ENCODE measurements at regions not wholly inside any gene's neighbourhood (a gene's known extent, or its start where the extent isn't known, plus 50 kb on each side); places are given as distances from the start of the nearest gene placed in this dataset.

- H3K4me3 ChIP-seq (ENCODE audit: low read depth, low read length) = no peak overlapping the region
Measured at GRCh38 chr4:4808086-4808485, 51.4 kb upstream of the MSX1 start.

- no peak overlapping the region for H3K4me3 ChIP-seq (ENCODE audit: low read depth, low read length)
Measured at GRCh38 chr4:4805887-4806286, 53.6 kb upstream of the MSX1 start.

DNA sequence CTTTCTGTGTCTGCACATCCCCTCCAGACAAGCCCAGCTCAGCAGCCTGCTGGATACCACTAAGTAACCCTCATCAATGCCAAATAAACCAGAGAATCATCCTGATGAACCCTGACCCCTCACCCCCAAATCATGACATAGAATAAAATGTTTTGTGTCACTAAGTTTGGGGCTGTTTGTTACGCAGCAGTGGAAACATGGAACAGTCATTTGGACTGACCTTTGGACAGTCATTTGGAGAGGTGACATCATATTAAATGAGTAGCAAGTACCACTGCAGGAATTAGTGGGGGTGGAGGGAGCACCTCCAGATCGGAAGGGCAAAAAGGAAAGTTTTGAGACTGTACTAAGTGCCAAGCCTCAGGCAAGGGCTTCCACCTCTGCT lies 55.6 kb upstream of the MSX1 start:
- no peak overlapping the region for H3K4me3 ChIP-seq (ENCODE audit: low read depth, low read length)

DNA sequence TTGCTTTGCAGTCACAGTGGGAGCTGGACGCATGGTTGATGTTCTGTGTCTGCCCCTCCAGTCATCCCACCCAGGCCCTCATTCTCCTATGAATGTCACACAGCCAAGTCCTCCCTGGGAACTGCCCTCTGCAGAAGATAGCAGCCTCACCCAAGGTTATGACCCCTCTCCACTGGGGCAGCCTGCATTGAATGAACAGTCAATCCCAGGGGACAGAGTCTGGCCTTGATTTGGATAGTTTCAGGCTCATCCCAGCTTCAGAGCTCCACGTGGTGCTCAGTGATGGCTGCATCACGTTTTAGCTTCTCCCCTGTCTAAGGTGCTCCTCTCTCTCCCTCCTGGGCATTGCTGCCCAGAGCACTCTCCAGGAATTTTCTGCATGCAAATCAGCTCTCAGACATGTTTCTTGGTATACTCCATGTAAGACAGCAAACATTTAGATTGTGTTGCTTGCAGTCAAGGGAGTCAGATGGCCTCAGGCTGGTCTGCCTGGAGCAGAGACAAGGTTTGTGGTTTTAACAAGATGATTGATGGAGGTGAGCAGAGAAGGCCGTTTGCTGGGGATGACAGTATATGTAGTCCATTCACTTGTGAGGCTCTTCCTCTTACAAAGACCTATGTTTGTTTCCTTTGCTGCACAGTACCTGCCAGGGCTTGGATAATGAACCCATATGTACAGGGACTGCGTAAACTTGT lies 56.1 kb upstream of the MSX1 start:
- no peak overlapping the region for H3K4me3 ChIP-seq (ENCODE audit: low read depth, low read length)

- H3K4me3 ChIP-seq (ENCODE audit: low read depth, low read length) = no peak overlapping the region
Measured at GRCh38 chr4:4800646-4801408, 58.6 kb upstream of the MSX1 start.

DNA sequence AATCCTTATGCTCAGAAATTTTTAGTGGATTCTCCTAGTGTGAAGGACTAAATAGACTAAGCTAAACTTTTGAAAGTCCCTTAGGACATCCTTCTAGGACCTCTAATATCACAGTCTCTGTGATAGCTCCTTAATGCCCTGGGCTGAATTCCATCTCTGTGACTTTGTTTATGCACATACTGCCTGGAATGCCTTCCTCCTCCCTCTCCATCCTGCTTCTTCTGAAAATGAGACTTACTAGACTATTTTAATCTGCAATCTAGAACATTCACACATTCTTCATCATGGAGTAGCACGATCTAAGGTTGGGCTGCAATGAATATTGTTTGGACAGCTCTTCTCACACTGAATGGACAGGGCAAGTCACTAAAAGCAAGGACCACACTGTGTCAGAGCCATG lies 65.0 kb upstream of the MSX1 start:
- no peak overlapping the region for H3K4me3 ChIP-seq (ENCODE audit: low read depth, low read length)

GRCh38 chr4:4792466-4792865 lies 67.0 kb upstream of the MSX1 start:
- H3K4me3 ChIP-seq (ENCODE audit: low read depth, low read length) = no peak overlapping the region

DNA sequence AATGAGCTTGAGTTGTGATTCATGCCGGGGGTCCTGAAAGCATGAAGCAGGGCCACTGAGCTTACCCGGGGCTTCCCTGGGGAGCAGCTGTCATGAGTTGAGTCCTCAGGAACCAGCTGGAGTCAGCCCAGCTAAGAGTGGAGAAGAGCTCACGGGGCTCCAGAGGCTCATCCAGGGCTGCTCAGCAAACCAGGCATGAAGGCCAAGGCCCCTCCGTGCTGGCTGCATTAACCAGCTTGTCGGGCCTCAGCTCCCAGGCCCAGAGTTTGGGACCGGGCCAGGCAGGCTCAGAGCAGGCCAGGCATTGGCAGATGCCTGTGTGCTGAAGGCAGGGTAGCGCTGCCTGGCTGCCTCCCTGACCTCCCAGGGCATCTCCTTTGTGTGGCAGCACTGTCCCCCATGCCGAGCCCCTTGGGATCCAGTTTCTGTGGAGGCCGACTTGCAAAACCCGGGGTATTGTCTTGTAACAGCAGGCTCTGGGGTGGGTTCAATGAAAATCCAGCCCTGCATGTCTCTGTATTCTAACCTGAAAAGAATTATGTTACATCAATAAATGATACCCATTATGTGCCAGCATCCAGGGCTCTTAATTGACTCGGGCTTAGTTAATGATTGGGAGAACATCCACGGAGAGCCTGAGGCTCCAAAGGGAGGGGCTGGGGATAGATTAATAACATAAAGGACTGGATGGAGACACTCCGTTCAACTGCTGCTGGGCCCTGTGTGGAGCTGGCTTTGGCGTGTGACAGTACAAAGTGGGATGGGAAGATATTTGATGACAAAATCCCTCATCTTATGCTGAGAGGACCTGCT lies 68.0 kb upstream of the MSX1 start:
- H3K4me3 ChIP-seq (ENCODE audit: low read depth, low read length) = no peak overlapping the region

DNA sequence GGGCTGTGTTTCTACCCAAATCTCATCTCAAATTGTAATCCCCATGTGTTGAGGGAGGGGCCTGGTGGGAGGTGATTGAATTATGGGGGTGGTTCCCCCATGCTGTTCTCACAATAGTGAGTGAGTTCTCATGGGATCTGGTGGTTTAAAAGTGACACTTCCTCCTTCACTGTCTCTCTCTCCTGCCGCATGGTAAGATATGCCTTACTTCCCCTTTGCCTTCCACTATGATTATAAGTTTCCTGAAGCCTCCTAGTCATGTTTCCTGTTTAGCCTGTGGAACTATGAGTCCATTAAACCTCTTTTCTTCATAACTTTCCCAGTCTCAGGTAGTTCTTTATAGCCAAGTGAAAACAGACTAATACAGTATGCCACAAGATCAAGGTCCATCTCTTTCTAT lies 70.0 kb upstream of the MSX1 start:
- H3K4me3 ChIP-seq (ENCODE audit: low read depth, low read length) = no peak overlapping the region

DNA sequence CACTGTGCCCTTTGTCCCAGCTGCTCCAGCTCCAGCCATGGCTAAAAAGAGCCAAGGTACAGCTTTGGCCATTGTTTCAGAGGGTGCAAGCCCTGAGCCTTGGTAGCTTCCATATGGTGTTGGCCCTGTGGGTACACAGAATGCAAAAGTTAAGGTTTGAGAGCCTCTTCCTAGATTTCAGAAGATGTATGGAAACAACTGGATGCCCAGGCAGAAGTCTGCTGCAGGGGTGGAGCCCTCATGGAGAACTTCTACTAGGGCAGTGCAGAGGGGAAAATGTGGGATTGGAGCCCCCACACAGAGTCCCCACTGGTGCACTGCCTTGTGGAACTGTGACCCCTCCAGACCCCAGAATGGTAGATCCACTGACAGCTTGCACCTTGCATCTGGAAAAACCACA lies 70.9 kb upstream of the MSX1 start:
- H3K4me3 ChIP-seq (ENCODE audit: low read depth, low read length) = no peak overlapping the region

DNA sequence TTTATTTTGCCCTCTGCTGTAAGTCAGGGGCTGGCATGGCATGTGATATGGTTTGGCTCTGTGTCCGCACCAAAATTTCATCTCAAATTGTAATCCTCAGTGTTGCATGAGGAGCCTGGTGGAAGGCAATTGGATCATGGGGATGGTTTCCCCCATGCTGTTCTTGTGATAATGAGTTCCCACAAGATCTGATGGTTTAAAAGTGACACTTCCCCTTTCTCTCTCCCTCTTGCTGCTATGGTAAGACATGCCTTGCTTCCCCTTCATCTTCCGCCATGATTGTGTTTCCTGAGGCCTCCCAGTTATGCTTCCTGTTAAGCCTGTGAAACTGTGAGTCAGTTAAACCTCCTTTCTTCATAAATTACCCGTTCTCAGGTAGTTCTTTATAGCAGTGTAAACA lies 72.0 kb upstream of the MSX1 start:
- no peak overlapping the region for H3K4me3 ChIP-seq (ENCODE audit: low read depth, low read length)

GRCh38 chr4:4784379-4784778 lies 75.1 kb upstream of the MSX1 start:
- no peak overlapping the region for H3K4me3 ChIP-seq (ENCODE audit: low read depth, low read length)

DNA sequence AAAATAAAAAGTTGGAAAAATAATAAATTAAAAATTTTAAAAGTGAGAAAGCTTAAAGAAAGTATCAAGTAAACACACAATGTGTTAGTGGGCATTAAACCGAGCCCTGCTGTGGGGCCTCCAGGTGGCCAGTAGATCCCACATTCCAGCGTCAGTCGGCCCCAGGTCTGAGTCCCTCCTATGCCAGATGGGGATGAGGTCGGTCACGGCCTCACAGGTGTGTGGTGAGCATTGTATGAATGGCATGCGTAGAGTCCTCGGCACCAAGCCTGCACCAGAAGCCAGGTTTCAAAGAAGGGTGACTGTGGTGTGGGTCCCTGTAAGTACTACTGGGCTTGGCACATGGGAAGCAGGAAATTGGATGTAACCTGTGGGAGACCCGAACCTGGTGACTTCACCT lies 75.6 kb upstream of the MSX1 start:
- no peak overlapping the region for H3K4me3 ChIP-seq (ENCODE audit: low read depth, low read length)

DNA sequence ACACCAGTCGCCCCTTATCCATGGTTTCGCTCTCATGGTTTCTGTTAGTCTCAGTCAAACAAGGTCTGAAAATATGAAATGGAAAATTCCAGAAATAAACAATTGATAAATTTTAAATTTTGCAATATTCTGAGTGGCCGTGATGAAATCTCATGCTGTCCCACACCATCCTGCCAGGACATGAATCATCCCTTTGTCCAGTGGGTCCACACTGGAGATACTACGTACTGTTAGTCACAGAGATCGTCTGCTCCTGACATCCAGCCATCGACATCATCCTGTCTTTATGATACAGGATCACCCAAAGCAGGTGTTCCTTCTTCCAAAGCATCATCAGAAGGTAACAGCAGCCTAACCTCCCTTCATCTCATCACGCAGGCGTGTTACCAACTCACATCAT lies 76.5 kb upstream of the MSX1 start:
- no peak overlapping the region for H3K4me3 ChIP-seq (ENCODE audit: low read depth, low read length)

GRCh38 chr4:4781936-4782707 lies 77.3 kb upstream of the MSX1 start:
- H3K4me3 ChIP-seq (ENCODE audit: low read depth, low read length) = no peak overlapping the region

GRCh38 chr4:4780729-4781244 lies 78.7 kb upstream of the MSX1 start:
- H3K4me3 ChIP-seq (ENCODE audit: low read depth, low read length) = no peak overlapping the region

- no peak overlapping the region for H3K4me3 ChIP-seq (ENCODE audit: low read depth, low read length)
Measured at GRCh38 chr4:4779486-4779885, 80.0 kb upstream of the MSX1 start.

- H3K4me3 ChIP-seq (ENCODE audit: low read depth, low read length) = no peak overlapping the region
Measured at GRCh38 chr4:4779054-4779453, 80.4 kb upstream of the MSX1 start.

DNA sequence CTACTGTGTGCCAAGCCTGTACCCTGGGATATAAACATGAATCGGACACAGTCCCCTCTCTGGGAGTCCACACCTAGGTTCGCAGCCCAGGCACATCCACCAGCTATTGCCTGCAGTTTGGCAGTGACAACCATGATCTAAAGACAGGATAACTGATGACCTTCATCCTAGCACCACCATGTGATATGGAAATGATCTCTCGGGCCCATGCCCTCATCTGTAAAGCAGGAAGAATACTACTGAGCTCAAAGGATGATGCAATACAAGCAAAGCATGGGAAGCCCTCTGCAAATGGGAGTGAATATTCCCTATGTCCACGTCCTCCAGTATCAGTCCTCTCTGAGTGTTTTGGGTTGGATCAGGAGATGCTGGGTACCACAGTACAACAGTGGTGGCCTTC lies 80.9 kb upstream of the MSX1 start:
- no peak overlapping the region for H3K4me3 ChIP-seq (ENCODE audit: low read depth, low read length)

- no peak overlapping the region for H3K4me3 ChIP-seq (ENCODE audit: low read depth, low read length)
Measured at GRCh38 chr4:4776934-4777333, 82.5 kb upstream of the MSX1 start.

GRCh38 chr4:4776335-4776734 lies 83.1 kb upstream of the MSX1 start:
- no peak overlapping the region for H3K4me3 ChIP-seq (ENCODE audit: low read depth, low read length)
